NB4 (cell line): ENCODE measurements at regions not wholly inside any gene's neighbourhood (a gene's known extent, or its start where the extent isn't known, plus 50 kb on each side); places are given as distances from the start of the nearest gene placed in this dataset.
A peak's percentile ranks its signal among the peaks of the same experiment; 100 is the strongest.

ENCODE experiments used
- DNase-seq: peaks from one replicate; pipeline ENCODE4 v3.0.0; 2010; ENCODE audit warnings: low read depth
- H3K4me3 ChIP-seq: one replicate; pipeline ENCODE4 v1.5.1; 2011; ENCODE audit warnings: mild to moderate bottlenecking, low read depth, low read length, moderate library complexity
- MAX ChIP-seq: IDR thresholded peaks from 2 replicates; pipeline ENCODE4 v1.6.1; 2011; ENCODE audit warnings: low read depth, low read length
- MYC ChIP-seq: IDR thresholded peaks from 2 replicates; pipeline ENCODE4 v1.6.1; 2011; ENCODE audit warnings: low read depth, low read length
- POLR2A ChIP-seq: IDR thresholded peaks from 2 replicates; pipeline ENCODE4 v1.6.1; 2011; ENCODE audit warnings: mild to moderate bottlenecking; ENCODE audit not compliant: insufficient read length; ENCODE audit errors: extremely low read depth
- TF ChIP-seq, protein P1 (sequence below): IDR thresholded peaks from one replicate; pipeline ENCODE4 v1.5.1; 2012; ENCODE audit warnings: low read depth, low read length

GRCh38 chr10:78985973-78986818, 82.6 kb upstream of the ZMIZ1 start:
- no peak for TF ChIP-seq MYC
- no peak for TF ChIP-seq POLR2A
- TF ChIP-seq, protein P1, sequence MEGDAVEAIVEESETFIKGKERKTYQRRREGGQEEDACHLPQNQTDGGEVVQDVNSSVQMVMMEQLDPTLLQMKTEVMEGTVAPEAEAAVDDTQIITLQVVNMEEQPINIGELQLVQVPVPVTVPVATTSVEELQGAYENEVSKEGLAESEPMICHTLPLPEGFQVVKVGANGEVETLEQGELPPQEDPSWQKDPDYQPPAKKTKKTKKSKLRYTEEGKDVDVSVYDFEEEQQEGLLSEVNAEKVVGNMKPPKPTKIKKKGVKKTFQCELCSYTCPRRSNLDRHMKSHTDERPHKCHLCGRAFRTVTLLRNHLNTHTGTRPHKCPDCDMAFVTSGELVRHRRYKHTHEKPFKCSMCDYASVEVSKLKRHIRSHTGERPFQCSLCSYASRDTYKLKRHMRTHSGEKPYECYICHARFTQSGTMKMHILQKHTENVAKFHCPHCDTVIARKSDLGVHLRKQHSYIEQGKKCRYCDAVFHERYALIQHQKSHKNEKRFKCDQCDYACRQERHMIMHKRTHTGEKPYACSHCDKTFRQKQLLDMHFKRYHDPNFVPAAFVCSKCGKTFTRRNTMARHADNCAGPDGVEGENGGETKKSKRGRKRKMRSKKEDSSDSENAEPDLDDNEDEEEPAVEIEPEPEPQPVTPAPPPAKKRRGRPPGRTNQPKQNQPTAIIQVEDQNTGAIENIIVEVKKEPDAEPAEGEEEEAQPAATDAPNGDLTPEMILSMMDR, result no peak
- TF ChIP-seq MAX, result no peak
- no peak overlapping the region for H3K4me3 ChIP-seq
- DNase-seq, result no peak

GRCh38 chr10:78991187-78991586, 77.6 kb upstream of the ZMIZ1 start:
- DNase-seq, result peak; percentile 47
- TF ChIP-seq MAX (no peak), MYC (no peak), POLR2A (no peak)
- TF ChIP-seq, protein P1, result no peak
- no peak overlapping the region for H3K4me3 ChIP-seq

DNA sequence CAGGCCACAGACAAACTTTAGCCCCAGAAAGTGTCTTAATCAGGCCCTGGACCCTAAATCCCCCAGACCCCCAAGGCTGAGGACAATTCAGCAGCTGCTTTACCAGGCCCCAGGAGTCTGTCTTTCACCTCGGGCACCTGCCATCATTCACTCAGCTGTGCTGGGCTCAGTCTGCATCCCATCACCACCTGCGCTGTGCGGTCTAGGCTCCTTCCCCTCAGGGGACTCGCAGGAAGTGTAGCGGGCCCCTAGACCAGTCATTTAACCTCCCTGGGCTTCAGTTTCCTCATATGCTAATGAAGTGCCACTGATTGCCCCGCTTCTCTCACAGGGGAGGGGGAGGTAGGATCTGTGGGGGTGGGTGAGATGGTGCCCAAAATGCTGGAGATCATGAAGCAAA, 76.4 kb upstream of the ZMIZ1 start:
- no peak for TF ChIP-seq MYC
- H3K4me3 ChIP-seq, result no peak overlapping the region
- peak; percentile 30 for DNase-seq

GRCh38 chr10:78993261-78993945, 75.4 kb upstream of the ZMIZ1 start:
- H3K4me3 ChIP-seq, result no peak overlapping the region
- TF ChIP-seq MYC (no peak), POLR2A (no peak), MAX (no peak)
- TF ChIP-seq, protein P1, result no peak
- DNase-seq, result no peak

GRCh38 chr10:78995987-78996791, 72.6 kb upstream of the ZMIZ1 start:
- TF ChIP-seq MAX (no peak), MYC (no peak)
- no peak overlapping the region for H3K4me3 ChIP-seq
- DNase-seq, result no peak

DNA sequence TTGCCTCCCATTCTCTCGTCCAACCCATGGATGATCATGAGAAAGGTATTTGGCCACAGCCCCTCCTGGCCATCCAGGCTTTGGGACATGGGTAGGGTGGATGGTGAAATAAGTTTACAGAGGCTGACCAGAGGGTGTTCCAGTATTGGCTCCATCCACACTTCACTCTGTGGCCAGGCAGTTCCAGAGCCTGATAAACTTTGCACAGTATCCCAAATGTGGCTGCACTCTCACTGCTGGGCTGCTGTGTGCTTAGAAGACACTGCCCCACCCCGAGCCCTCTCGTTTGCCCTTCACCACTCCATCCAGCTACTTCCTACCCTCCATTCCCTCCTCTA, 72.0 kb upstream of the ZMIZ1 start:
- no peak for TF ChIP-seq MAX
- no peak for TF ChIP-seq MYC
- TF ChIP-seq POLR2A, result no peak
- TF ChIP-seq, protein P1, result no peak
- DNase-seq, result no peak
- no peak overlapping the region for H3K4me3 ChIP-seq
